Activated CD8-positive, alpha-beta memory T cell treated with anti-CD3 and anti-CD28 coated beads for 1 hour (primary cell): ENCODE measurements at regions not wholly inside any gene's neighbourhood (a gene's known extent, or its start where the extent isn't known, plus 50 kb on each side); places are given as distances from the start of the nearest gene placed in this dataset.

Experiments used
- DNase-seq, 2 donors: peaks; one replicate each; pipeline ENCODE4 v3.0.0-alpha.2; 2020; ENCODE audit warnings: low read depth in 1 of 2; ENCODE audit errors: extremely low read depth in 1 of 2

- no peak for DNase-seq
Measured at GRCh38 chr9:105142406-105143135, 101.9 kb upstream of the SLC44A1 start.

GRCh38 chr9:105143136-105143430, 101.4 kb upstream of the SLC44A1 start:
- no peak for DNase-seq

- DNase-seq: no peak
Measured at GRCh38 chr9:105144076-105144475, 100.4 kb upstream of the SLC44A1 start.

- DNase-seq: no peak
Measured at GRCh38 chr9:105144841-105145240, 99.6 kb upstream of the SLC44A1 start.

GRCh38 chr9:105146677-105147076, 97.8 kb upstream of the SLC44A1 start:
- no peak for DNase-seq

GRCh38 chr9:105147110-105147871, 97.2 kb upstream of the SLC44A1 start:
- DNase-seq: no peak

- DNase-seq: no peak
Measured at GRCh38 chr9:105148328-105149006, 96.0 kb upstream of the SLC44A1 start.

GRCh38 chr9:105150991-105151685, 93.3 kb upstream of the SLC44A1 start:
- DNase-seq: no peak

- no peak for DNase-seq
Measured at GRCh38 chr9:105151686-105151995, 92.8 kb upstream of the SLC44A1 start.

GRCh38 chr9:105154723-105155191, 89.7 kb upstream of the SLC44A1 start:
- DNase-seq: no peak

GRCh38 chr9:105157171-105157583, 87.3 kb upstream of the SLC44A1 start:
- no peak for DNase-seq

- no peak for DNase-seq
Measured at GRCh38 chr9:105158020-105158419, 86.4 kb upstream of the SLC44A1 start.

GRCh38 chr9:105158898-105159297, 85.6 kb upstream of the SLC44A1 start:
- DNase-seq: no peak

GRCh38 chr9:105168870-105169319, 75.6 kb upstream of the SLC44A1 start:
- DNase-seq: no peak

GRCh38 chr9:105171076-105171475, 73.4 kb upstream of the SLC44A1 start:
- DNase-seq: no peak

GRCh38 chr9:105171589-105171988, 72.9 kb upstream of the SLC44A1 start:
- DNase-seq: no peak

- DNase-seq: no peak
Measured at GRCh38 chr9:105172436-105172835, 72.0 kb upstream of the SLC44A1 start.

- no peak for DNase-seq
Measured at GRCh38 chr9:105173306-105173705, 71.1 kb upstream of the SLC44A1 start.

- no peak for DNase-seq
Measured at GRCh38 chr9:105173826-105174225, 70.6 kb upstream of the SLC44A1 start.

- no peak for DNase-seq
Measured at GRCh38 chr9:105176194-105176593, 68.3 kb upstream of the SLC44A1 start.

- no peak for DNase-seq
Measured at GRCh38 chr9:105178076-105178475, 66.4 kb upstream of the SLC44A1 start.
